WTC11 (cell line): ENCODE measurements at regions not wholly inside any gene's neighbourhood (a gene's known extent, or its start where the extent isn't known, plus 50 kb on each side); places are given as distances from the start of the nearest gene placed in this dataset.

Experiments used
- ARID4B ChIP-seq: sonication (generic); formaldehyde crosslinking; IDR thresholded peaks from 2 replicates; pipeline ENCODE4 v1.8.0; 2023; ENCODE audit warnings: missing genetic modification reagents, mild to moderate bottlenecking, borderline replicate concordance
- CTCF ChIP-seq: fragments of 200-600 bp; IDR thresholded peaks from 2 replicates; pipeline ENCODE4 v1.8.0; 2022; ENCODE audit warnings: antibody characterized with exemption
- E2F4 ChIP-seq: sonication (generic); formaldehyde crosslinking; IDR thresholded peaks from 2 replicates; pipeline ENCODE4 v1.8.1; 2022; ENCODE audit warnings: low read depth, mild to moderate bottlenecking, moderate library complexity, missing genetic modification reagents, borderline replicate concordance
- ESRRA ChIP-seq: sonication (generic); formaldehyde crosslinking; IDR thresholded peaks from 2 replicates; pipeline ENCODE4 v1.8.1; 2022; ENCODE audit warnings: mild to moderate bottlenecking, missing genetic modification reagents, borderline replicate concordance
- GABPB1 ChIP-seq: sonication (generic); formaldehyde crosslinking; IDR thresholded peaks from 2 replicates; pipeline ENCODE4 v1.8.1; 2023; ENCODE audit warnings: mild to moderate bottlenecking, missing genetic modification reagents
- HMGXB4 ChIP-seq: sonication (generic); formaldehyde crosslinking; IDR thresholded peaks from 2 replicates; pipeline ENCODE4 v1.8.1; 2023; ENCODE audit warnings: mild to moderate bottlenecking, moderate library complexity, missing genetic modification reagents
- MAX ChIP-seq: sonication (generic); formaldehyde crosslinking; IDR thresholded peaks from 2 replicates; pipeline ENCODE4 v1.8.0; 2022; ENCODE audit warnings: mild to moderate bottlenecking, missing genetic modification reagents
- NR3C1 ChIP-seq: sonication (generic); formaldehyde crosslinking; conservative IDR thresholded peaks from 2 replicates; pipeline ENCODE4 v1.8.1; 2023; ENCODE audit warnings: low read depth, mild to moderate bottlenecking, missing genetic modification reagents
- SP1 ChIP-seq: sonication (generic); formaldehyde crosslinking; conservative IDR thresholded peaks from 2 replicates; pipeline ENCODE4 v1.8.1; 2022; ENCODE audit warnings: missing genetic modification reagents
- TEAD4 ChIP-seq: sonication (generic); formaldehyde crosslinking; IDR thresholded peaks from 2 replicates; pipeline ENCODE4 v1.8.0; 2022; ENCODE audit warnings: mild to moderate bottlenecking, missing genetic modification reagents
- USF1 ChIP-seq: sonication (generic); formaldehyde crosslinking; IDR thresholded peaks from 2 replicates; pipeline ENCODE4 v1.8.0; 2022; ENCODE audit warnings: mild to moderate bottlenecking, missing genetic modification reagents
- USF2 ChIP-seq: sonication (generic); formaldehyde crosslinking; IDR thresholded peaks from 2 replicates; pipeline ENCODE4 v1.8.1; 2023; ENCODE audit warnings: mild to moderate bottlenecking, missing genetic modification reagents, moderate library complexity
- ZNF423 ChIP-seq: fragments of 250-450 bp; sonication (Bioruptor Pico); IDR thresholded peaks from 2 replicates; pipeline ENCODE4 v2.1.2; 2022; ENCODE audit warnings: mild to moderate bottlenecking, moderate library complexity

- TF ChIP-seq CTCF (no peak), NR3C1 (CRISPR knock-in tag) (no peak), GABPB1 (CRISPR knock-in tag) (no peak), ZNF423 (no peak), ARID4B (CRISPR knock-in tag) (no peak), USF2 (no peak), E2F4 (CRISPR knock-in tag) (no peak), HMGXB4 (CRISPR knock-in tag) (no peak), MAX (CRISPR knock-in tag) (no peak), USF1 (no peak), TEAD4 (no peak), ESRRA (CRISPR knock-in tag) (no peak), SP1 (CRISPR knock-in tag) (no peak)
These were observed 230.0 kb upstream of the C1orf174 start for GRCh38 chr1:4130096-4130495.
